ENCODE measurements at regions not wholly inside any gene's neighbourhood (a gene's known extent, or its start where the extent isn't known, plus 50 kb on each side); places are given as distances from the start of the nearest gene placed in this dataset.
"Not testable (repeated sequence)": the region's sequence is repeated elsewhere in the genome, so short reads cannot be mapped to it uniquely, and the experiment has no call there.

DNA sequence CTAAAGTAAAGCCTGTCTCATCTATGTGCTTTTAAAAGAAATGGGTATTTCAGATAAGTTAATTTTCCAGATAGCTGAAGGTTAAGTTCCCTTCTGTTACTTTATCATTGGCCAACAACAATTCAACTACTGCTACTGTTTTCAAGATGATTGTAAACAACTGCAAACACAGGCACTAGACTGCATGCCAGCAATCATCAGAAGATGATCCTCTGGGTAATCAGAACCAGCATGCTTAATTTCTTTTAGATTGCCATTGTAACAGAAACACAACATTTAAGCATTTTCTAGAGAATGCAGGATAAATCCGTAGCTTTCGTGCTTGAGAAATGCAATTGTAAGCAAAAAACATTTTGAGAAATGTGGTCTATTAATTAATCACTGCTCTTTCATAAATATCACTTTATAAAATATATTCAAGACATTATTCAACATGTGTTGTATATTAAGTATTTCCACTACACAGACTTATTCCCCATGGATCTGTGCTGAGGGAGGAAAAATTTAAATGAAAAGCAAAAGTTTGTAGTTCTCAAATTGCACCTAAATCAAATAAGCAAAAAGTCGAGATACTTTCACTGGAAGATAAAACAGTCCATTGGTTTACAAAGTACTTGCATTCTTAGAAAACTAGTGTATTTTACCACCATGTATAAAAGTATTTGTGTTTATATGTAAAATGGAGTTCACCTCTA is 133.7 kb downstream of the ATL2 start:
- DNase-seq (ENCODE audit: low spot score), result no peak

DNA sequence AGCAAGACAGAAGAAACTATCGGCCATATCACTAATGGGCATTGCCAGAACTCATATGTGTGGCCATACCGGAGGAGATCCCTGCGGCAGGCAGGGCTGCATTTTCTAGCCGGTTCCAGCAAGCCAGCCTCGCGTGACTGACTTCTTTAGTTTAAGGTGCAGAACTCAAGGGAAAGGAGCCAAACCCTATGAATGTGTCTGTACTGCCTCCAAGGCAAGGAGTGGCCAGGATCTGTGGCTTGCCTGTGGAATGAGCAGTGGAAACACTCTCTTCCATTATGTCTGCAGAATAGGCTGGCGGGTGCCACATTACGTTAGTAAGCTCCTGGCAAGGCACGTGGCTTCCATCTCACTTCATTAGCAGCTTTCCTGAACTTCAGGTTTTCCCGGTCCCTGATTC is 137.6 kb downstream of the ATL2 start:
- no peak for DNase-seq (ENCODE audit: low spot score)

DNA sequence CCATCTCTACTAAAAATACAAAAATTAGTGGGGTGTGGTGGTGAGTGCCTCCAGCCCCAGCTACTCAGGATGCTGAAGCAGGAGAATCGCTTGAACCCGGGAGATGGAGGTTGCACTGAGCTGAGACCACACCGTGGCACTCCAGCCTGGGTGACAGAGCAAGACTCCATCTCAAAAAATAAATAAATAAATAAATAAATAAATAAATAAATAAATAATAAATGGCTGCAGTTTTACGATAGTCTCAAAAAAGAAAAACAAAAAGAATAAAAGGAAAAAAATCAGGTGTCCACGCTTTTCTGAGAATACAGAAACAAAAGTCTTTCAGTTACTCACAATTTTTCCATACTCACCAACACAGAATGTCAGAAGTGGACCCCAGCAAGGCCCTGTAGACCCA is 138.4 kb downstream of the ATL2 start:
- DNase-seq (ENCODE audit: low spot score), result not testable (repeated sequence)

DNA sequence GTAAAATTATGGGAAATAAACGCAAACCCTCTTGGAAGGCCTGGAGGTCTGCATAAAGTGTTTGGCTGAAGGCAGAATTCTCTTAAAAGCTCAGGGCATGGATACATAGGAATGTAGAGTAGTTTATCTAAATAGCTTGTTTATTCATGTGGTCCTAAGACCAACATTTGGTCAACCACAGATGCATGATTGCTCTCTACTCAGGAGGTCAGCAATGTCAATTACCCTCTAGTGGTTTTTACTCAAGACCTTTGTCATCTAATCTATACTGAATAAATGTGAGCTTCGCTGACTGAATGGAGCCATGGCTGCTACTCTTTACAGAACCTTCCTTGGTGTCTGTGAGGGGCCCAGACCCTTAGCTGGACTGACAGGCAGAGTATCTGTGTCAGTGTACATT is 139.8 kb downstream of the ATL2 start:
- DNase-seq (ENCODE audit: low spot score), result no peak

DNA sequence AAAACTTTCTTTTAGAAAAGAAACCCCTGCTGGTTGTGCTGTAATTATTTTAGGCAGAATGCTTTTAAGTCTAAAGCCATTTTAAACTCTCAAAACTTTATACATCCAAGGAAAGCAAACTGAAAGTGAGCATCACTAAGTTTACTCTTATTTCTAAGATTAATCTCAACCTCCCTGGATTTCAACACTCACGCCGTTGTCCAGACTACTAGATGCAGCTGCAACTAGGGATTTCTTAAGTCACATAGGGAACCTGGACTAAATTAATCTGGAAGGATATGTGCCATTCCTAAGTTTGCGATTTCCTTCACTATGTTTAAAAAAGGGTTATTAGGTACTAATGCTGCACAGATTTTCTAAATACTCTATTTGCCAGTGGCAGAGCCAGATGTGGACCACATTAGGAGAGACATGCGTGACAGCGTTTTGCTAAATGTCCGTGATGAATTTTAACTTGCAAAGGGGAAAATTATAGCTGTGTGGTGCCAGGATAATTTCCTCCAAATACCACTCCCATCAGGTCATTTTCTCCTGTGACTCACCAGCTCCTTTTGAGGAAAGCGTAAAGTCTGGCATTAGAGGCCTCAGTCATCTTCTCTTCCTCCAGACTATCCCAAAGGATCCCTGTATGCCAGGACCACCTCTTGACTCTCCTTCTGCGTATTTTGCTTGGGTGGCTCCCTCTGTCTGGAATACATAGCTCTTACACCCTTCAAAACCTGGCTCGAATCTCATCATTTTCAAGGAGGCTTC is 143.7 kb downstream of the ATL2 start:
- no peak for DNase-seq (ENCODE audit: low spot score)

DNA sequence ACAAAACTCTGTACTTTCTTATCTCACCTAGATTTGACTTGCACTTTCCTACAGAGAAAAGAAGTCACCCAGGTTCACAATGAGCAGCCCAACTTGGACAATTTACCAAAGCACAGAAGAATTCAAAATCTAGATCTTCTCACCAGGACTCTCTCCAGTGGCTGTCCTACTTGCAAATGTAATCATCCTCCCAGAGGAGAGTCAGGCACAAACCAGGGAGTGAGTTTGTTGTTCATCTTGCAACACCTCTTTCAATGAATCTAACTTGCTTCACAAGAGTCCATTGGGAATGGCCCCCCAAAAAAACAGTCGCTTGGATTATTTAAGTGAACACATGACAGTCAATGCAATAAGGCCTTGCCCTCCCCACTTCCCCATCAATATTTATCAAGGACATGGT is 144.6 kb downstream of the ATL2 start:
- no peak for DNase-seq (ENCODE audit: low spot score)

DNA sequence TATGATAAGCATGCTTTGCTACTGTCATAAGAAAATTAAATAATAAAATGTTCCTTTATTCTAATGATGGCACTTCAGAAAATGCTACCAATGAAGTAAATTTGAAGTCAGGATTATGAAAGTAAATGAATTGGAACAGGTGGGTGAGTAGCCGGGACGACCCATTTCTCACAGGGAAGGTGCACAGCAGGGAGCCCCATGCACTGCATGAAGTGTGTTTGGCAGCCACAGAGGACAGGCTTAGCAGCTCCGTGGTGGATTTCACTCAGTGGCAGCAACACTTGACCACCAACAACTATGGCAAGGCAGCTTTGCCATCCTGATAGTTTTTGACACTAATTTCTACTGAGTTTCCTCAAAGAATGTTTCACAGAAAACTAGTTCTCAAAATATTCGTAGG is 146.3 kb downstream of the ATL2 start:
- DNase-seq (ENCODE audit: low spot score), result no peak

DNA sequence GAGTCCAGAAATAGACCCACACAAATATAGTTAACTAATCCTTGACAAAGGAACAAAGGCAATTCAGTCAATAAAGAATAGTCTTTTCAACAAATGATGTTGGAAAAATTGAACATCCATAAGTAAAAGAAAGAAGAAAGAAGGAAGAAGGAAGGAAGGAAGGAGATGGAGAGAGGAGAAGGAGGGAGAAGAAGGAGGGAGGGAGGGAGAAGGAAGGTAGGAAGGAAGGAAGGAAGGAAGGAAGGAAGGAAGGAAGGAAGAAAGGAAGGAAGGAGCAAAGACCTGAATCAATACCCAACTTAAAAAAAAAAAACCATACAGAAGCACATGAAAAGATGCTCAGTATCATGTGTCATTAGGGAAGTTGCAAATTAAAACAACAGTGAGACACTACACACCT is 148.3 kb downstream of the ATL2 start:
- DNase-seq (ENCODE audit: low spot score), result no peak

DNA sequence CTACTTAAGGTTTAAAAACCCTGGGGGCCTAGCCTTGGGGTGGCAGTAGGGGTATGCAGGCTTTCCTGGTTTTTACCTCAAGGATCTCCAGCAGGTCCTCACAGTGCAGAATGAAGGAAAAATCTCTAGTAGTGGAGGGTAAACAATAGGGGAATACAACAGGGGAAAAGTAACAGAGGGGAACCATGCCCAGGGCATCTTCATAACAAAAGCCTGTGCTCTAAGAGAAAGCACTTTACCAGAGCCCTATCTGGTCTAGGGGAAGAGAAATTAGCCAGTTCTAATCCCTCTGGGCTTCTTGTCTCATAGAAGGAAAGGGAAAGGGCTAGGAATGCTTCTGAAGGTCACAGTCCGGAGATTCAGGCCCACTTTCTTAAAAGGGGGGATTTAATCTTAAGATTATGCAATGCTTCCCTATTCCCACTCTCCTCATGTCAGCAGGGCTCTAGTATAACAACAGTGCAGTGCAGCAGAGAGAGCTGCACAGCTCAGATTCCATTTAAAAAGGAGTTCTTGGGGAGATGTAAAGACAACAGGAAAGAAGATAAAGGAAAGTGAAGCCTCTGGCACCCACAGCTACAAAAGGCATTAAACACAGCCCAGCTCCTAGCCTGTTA is 149.0 kb upstream of the CYP1B1 start:
- DNase-seq (ENCODE audit: low spot score), result no peak

DNA sequence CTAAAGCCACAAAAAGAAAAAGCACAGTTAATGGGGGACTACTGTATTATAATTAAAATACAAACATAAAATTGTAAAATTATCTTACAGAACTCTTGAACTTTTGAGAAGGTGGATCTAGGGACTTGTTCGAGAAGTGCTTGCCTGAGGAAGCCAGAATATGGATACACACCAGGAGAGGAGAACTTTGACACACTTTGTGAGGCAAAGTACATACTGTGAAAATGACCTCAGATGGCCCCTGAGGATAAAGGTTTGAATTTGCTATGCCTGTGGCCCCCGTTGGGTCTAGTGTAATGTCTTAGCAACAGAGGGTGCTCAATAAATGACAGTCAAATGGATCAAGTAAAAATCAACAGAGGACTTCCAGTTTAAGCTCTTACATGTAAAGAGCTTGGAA is 148.2 kb upstream of the CYP1B1 start:
- no peak for DNase-seq (ENCODE audit: low spot score)

DNA sequence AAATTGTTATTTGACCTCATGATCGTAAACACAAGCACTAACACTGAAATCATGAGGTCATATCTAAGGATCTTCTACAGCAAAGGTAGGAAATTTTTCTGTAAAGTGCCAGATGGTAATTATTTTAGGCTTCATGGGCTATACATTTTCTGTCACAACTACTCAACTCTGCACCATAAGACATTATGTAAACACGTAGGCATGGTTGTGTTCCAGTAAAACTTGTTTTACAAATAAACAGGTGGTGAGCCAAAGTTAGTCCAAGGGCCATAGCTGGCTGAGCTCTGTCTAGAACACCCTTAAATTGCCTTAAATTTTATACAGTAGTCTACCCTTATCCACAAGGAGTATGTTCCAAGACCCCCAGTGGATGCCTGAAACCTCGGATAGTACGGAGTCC is 147.3 kb upstream of the CYP1B1 start:
- no peak for DNase-seq (ENCODE audit: low spot score)

DNA sequence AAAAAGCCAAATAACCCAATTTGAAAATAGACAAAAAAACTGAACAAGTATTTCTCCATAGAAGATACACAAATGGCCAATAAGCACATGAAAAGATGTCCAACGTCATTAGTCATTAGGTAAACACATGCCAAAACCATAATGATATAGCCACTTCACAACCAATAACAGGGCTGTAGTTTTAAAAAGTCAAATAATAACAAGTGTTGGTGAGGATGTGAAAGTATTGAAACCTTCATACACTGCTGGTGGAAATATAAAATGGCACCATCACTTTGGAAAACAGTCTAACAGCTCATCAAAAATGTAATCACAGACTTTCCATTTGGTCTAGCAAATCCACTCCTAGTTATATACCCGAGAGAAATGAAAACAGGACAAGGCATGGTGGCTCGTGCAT is 144.2 kb upstream of the CYP1B1 start:
- DNase-seq (ENCODE audit: low spot score), result no peak

DNA sequence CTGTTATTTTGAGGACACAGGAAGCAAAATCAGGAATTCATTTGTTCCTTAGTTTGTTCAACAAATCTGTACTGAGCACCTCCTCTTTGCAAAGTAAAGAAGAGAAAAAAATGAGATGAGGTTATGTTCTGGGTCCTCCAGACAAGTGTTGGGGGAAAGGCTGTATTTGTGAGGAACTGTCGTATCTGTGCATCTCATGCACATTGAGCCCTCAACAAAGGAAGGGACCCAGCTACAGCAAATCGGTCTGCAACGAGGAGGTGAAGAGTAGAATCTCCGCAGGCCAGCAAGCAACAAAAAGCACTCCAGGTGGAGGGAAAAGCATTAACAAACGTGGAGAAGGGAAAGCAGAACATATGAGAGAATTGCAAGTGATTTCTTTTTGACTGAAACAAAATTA is 143.0 kb upstream of the CYP1B1 start:
- DNase-seq (ENCODE audit: low spot score), result no peak

DNA sequence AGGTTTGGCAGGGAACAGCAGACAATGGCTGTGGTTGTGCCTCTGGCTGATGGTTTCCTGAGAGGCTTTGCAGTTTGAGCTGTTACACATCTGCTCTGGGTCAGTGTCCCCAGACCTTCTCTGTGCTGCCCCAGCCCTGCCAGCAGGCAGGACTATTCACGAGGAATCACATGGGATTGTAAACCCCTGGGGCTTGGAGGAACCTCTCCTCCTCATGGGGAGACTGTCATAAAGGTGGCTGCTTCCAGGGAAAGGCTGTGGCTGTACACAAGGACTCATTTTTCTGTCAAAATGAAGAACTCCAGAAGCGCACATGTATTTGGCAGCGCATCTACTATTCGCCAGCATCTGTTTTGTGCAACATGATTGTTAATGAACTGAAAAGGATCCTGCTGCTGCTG is 142.6 kb upstream of the CYP1B1 start:
- no peak for DNase-seq (ENCODE audit: low spot score)

DNA sequence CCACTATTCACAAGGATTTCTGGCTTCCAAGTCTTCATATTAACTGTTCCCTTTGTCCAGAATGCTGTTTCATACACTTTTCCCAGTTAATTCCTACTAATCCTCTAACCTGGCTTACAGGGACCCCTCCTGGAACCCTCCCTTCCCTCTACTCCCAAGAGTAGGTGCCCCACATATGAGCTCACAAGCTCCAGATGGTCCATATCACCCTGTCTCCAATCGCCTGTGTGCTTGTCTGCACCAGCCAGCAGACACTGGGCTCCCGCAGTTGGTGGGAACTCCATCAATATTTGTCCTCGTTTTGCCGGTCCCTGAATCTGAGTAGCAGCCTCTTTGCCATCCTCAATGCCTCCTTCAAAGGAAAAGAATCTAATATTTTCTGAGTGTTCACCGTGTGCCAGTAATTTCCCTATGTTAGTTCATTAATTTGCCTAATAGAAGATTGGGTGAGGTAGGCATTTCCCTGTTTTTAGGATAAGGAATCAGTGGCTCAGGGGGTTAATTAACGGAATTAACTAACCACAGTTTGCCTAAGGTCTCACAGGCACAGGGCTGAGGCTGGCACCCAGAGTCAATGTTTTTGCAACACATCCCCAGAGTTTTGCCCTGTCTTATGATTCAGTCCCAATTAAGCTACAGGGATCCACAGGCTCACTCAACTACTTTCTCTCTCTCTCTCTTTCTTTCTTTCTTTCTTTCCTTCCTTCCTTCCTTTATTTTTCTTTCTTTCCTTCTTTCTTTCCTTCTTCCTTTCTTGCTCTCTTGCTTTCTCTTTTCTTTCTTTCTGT is 141.6 kb upstream of the CYP1B1 start:
- no peak for DNase-seq (ENCODE audit: low spot score)

DNA sequence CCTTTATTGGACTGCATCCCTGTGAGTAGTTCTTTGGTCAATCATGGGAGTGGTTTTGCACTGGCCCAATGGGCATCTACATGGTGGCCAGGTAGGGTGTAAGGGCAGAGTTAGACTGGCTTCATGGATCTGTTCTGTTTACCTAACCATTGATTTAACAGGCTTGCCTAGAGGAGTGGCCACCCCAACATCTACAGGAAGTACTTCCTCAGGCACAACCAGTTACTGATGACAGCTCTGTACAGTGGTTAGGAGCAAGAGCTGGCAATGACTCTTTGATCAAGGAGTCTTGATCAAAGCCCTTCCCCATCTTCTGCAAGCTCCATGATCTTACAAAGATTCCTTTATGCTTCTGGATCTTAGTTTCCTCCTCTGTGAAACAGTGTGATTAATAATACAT is 140.9 kb upstream of the CYP1B1 start:
- no peak for DNase-seq (ENCODE audit: low spot score)

DNA sequence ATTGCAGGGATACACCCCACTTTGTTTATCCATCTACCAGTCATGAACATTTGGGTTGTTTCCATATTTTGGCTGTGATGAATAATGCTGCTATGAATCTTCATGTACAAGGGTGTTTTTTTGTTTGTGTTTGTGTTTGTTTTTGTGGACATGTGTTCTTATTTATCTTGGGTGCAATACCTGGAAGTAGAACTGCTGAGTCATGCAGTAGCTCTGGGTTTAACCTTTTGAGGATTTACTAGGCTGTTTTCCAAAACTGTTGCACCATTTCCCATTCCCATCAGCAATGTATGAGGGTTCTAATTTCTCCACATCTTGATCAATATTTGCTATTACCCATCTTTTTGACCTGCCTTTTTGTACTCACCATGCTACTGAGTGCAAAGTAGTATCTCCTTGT is 140.0 kb upstream of the CYP1B1 start:
- no peak for DNase-seq (ENCODE audit: low spot score)

DNA sequence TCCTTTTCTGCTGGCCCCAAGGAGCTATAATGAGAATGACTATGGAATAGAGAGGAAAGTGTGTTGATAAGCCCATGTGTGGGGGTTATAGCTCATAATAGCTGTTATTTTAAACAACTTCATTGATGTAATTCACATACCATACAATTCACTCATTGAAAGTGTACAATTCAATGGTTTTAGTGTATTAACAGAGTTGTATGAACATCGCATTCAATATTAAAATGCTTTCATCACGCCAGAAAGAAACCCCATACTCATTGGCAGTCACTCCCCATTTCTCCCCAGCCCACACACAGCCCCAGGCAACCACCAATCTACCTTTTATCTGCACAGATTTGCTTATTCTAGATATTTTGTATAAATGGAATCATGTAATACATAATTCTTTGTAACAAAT is 139.6 kb upstream of the CYP1B1 start:
- DNase-seq (ENCODE audit: low spot score), result peak; percentile 45

DNA sequence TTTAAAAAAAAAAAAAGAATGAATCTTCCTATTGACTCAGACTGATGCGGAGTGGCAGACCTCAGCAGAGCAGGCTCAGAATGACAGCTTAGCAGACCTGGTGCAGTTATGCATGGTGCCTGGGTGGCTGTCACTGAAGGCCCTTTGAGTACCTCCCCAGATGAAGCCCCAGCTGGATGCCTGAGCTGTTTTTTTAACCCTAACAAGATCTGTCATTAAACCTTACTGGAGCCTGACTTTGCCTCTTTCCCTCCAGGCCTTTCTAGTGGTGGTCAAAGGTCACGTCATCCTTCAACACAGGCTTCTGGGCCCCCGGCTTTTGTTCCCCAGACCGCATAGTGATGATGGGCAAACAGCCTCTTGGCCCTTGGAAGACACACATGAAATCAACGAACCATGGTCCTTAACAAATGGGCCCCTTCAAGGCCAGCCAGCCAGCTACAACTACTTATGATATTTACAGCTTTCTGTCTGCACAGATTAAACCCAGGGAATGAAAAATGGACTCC is 138.3 kb upstream of the CYP1B1 start:
- DNase-seq (ENCODE audit: low spot score), result no peak

DNA sequence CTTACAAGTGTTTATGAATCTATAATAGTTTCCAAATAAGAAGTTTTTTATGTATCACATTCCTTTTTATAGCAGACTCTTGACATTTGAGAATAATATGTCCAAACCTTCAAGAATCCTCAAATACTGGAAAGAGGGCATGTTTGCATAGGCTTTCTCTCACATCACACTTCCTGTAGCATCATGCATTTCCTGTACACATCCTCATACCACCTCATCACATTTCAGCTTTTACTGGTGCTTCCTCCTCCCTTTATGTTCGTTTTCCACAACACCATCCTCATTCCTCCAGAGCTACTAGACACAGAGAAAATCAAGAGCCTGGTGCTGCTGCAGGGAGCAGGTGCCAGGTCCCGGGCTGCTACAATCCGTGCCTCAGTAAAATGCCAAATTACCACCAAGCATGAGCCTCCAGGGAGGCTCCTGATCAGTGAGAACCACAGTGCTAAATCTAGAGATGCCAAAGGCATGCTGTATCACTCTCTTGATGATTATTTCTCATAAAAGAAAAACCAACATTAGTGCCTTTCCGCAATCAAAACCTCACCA is 137.7 kb upstream of the CYP1B1 start:
- DNase-seq (ENCODE audit: low spot score), result no peak

DNA sequence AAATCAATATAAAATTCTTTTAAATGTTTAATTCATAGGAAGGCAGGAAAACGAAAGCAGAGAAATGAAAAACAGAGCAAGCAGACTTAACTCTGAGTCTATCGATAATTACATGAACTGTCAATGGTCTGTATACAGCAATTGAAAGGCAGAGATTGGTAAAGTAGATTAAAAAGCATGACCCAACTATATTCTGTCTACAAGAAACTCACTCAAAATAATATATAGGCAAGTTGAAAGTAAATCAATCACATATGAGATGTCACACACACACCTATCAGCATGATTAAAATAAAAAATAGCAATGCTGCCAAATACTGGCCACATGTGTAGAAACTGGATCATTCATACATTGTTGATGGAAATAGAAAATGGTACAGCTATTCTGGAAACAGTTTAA is 136.4 kb upstream of the CYP1B1 start:
- DNase-seq (ENCODE audit: low spot score), result no peak

DNA sequence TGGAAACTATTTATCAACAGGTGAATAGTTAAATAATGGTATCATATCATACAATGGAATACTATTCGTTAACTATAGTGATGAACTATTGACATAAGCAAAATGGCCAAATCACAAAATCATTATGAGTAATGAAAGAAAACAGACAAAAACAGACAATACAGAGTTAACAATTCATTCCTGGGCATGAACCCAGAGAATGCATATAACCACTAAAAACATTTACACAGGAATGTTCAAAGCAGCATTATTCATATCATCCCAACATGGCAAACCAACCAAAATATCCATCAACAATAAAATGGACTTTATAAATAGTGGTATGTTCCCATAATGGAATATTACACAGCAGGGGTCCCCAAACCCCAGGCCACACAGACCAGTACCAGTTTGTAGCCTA is 131.2 kb upstream of the CYP1B1 start:
- no peak for DNase-seq (ENCODE audit: low spot score)
